ACC112 (cell line): ENCODE measurements at regions not wholly inside any gene's neighbourhood (a gene's known extent, or its start where the extent isn't known, plus 50 kb on each side); places are given as distances from the start of the nearest gene placed in this dataset.

Source experiments
- H2AFZ ChIP-seq: fragments of 200-600 bp; sonication (generic); one replicate; pipeline ENCODE4 v1.6.0; 2017; ENCODE audit warnings: antibody characterized with exemption, low read length; ENCODE audit not compliant: unreplicated experiment
- H3K27ac ChIP-seq: fragments of 200-600 bp; sonication (generic); 2 replicates; pipeline ENCODE4 v1.5.1; 2014; ENCODE audit warnings: low read depth, mild to moderate bottlenecking, antibody characterized with exemption, low read length, moderate library complexity
- H3K27me3 ChIP-seq: fragments of 200-600 bp; sonication (generic); 2 replicates; pipeline ENCODE4 v1.6.1; 2014; ENCODE audit warnings: mild to moderate bottlenecking, antibody characterized with exemption, low read length, moderate library complexity, mixed read lengths; ENCODE audit not compliant: insufficient read depth
- H3K36me3 ChIP-seq: fragments of 200-600 bp; sonication (generic); 2 replicates; pipeline ENCODE4 v1.6.1; 2016; ENCODE audit warnings: mild to moderate bottlenecking, antibody characterized with exemption, low read length, moderate library complexity, mixed read lengths; ENCODE audit not compliant: insufficient read depth
- H3K4me1 ChIP-seq: fragments of 200-600 bp; sonication (generic); one replicate; pipeline ENCODE4 v1.6.1; 2016; ENCODE audit warnings: low read length, mixed read lengths; ENCODE audit not compliant: insufficient read depth, unreplicated experiment, control insufficient read depth
- H3K4me3 ChIP-seq: fragments of 200-600 bp; sonication (generic); 2 replicates; pipeline ENCODE4 v1.5.1; 2014; ENCODE audit warnings: mild to moderate bottlenecking, low read depth, low read length
- H3K79me2 ChIP-seq: fragments of 200-600 bp; sonication (generic); one replicate; pipeline ENCODE4 v1.6.0; 2016; ENCODE audit warnings: low read length; ENCODE audit not compliant: control insufficient read depth, unreplicated experiment, insufficient read depth

DNA sequence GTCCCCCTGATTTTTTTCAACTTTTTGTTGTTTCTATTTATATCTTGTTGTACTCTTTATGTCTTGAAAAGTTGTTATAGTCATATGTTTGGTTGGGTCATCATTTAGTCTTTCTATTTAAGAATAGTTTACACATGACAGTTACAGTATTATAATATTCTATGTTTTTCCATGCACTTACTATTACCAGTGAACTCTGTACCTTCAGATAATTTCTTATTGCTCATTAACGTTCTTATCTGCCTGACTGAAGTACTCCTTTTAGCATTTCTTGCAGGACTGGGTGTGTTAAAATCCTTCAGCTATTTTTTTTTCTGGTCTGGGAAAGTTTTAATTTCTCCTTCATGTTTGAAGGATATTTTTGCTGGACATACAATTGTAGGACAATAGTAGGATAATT, 157.7 kb upstream of the DIPK2B start:
- H3K79me2 ChIP-seq: no peaks in the 10 kb centered on the region
- H3K4me1 ChIP-seq: no peaks in the 10 kb centered on the region

GRCh38 chrX:45353456-45353855, 152.8 kb upstream of the DIPK2B start:
- Histone ChIP-seq H3K4me1 (peaks cover 29% of the 10 kb centered on the region), H3K27ac (no peak overlapping the region), H3K79me2 (no peaks in the 10 kb centered on the region), H3K4me3 (no peak overlapping the region), H2AFZ (no peak overlapping the region), H3K36me3 (0 out of 2 replicates have a peak, but pooled peaks cover 4% of the 10 kb centered on the region), H3K27me3 (no peaks in the 10 kb centered on the region)

More for the DNA sequence above, 157.7 kb upstream of the DIPK2B start:
- Histone ChIP-seq H3K36me3 (no peaks in the 10 kb centered on the region), H3K27me3 (no peaks in the 10 kb centered on the region), H3K4me3 (no peak overlapping the region), H3K27ac (no peak overlapping the region), H2AFZ (no peak overlapping the region)

- peaks cover 37% of the 10 kb centered on the region for H3K4me1 ChIP-seq
- H3K27me3 ChIP-seq: no peaks in the 10 kb centered on the region
- H3K4me3 ChIP-seq: no peak overlapping the region
- H3K36me3 ChIP-seq: 0 out of 2 replicates have a peak, but pooled peaks cover 4% of the 10 kb centered on the region
- H3K79me2 ChIP-seq: no peaks in the 10 kb centered on the region
- H3K27ac ChIP-seq: no peak overlapping the region
- no peak overlapping the region for H2AFZ ChIP-seq
These were observed 151.9 kb upstream of the DIPK2B start for GRCh38 chrX:45352611-45353010.

DNA sequence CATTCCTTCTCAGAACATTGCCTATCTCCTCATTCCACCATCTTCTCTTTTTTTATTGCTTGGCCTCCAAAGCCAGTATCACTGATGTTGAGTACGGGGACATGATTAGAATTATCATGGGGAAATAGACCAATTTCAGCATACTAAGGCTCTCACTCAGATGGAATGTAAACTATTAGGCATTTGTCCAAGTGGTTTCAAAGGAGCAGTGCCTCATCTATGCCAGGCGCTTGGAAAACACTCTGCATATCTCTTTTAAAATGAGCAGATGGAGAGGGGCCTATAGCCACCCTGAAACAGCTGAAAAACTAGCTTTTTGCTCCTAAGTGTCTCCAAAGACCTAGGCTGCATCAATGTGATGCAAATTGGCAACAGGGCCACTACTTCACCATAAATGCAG, 150.8 kb upstream of the DIPK2B start:
- Histone ChIP-seq H3K27me3 (no peaks in the 10 kb centered on the region), H3K79me2 (no peaks in the 10 kb centered on the region), H3K36me3 (0 out of 2 replicates have a peak, but pooled peaks cover 4% of the 10 kb centered on the region), H2AFZ (peak overlapping the region; percentile 38), H3K4me3 (no peak overlapping the region; the same call in 1 of the 2 replicates), H3K4me1 (peaks cover 40% of the 10 kb centered on the region), H3K27ac (peak overlapping the region; percentile 71)

GRCh38 chrX:45348296-45348695, 147.6 kb upstream of the DIPK2B start:
- no peaks in the 10 kb centered on the region for H3K27me3 ChIP-seq
- H3K27ac ChIP-seq: peak overlapping the region; percentile 94
- H3K79me2 ChIP-seq: no peaks in the 10 kb centered on the region
- 0 out of 2 replicates have a peak, but pooled peaks cover 4% of the 10 kb centered on the region for H3K36me3 ChIP-seq
- peaks cover 57% of the 10 kb centered on the region for H3K4me1 ChIP-seq
- no peak overlapping the region for H3K4me3 ChIP-seq
- no peak overlapping the region for H2AFZ ChIP-seq

- no peaks in the 10 kb centered on the region for H3K27me3 ChIP-seq
- peak overlapping the region; percentile 94 for H3K27ac ChIP-seq
- H3K79me2 ChIP-seq: no peaks in the 10 kb centered on the region
- no peak overlapping the region for H3K4me3 ChIP-seq
- 0 out of 2 replicates have a peak, but pooled peaks cover 4% of the 10 kb centered on the region for H3K36me3 ChIP-seq
- H2AFZ ChIP-seq: no peak overlapping the region
- peaks cover 55% of the 10 kb centered on the region for H3K4me1 ChIP-seq
These were observed 147.2 kb upstream of the DIPK2B start for GRCh38 chrX:45347877-45348276.

DNA sequence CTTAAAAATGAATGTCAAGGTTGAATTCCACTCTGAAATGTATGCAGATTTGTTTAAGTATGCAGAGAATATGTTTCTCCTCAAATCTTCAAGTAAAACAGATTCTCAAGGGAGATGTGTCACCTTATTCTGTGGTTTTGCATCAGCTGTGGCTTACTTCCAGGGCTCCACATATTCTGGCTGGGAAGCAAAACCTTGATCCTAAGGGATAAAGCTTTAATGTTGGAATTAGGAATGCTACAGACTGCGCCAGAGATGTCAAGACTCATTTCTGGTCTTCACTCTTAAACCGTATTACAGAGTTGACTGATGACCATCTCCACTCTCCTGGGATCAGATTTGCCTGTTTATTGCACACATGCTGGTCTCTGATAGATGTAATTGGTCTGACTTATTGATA, 143.9 kb upstream of the DIPK2B start:
- Histone ChIP-seq H3K4me1 (peaks cover 33% of the 10 kb centered on the region), H3K4me3 (no peak overlapping the region), H3K79me2 (no peaks in the 10 kb centered on the region), H3K27ac (peak overlapping the region; percentile 65), H2AFZ (no peak overlapping the region), H3K36me3 (no peaks in the 10 kb centered on the region), H3K27me3 (no peaks in the 10 kb centered on the region)

GRCh38 chrX:45329217-45329616, 128.5 kb upstream of the DIPK2B start:
- H3K27me3 ChIP-seq: no peaks in the 10 kb centered on the region
- H3K79me2 ChIP-seq: no peaks in the 10 kb centered on the region
- peaks cover 6% of the 10 kb centered on the region for H3K4me1 ChIP-seq
- H2AFZ ChIP-seq: no peak overlapping the region
- no peaks in the 10 kb centered on the region for H3K36me3 ChIP-seq
- H3K4me3 ChIP-seq: no peak overlapping the region
- no peak overlapping the region for H3K27ac ChIP-seq

- Histone ChIP-seq H2AFZ (no peak overlapping the region), H3K79me2 (no peaks in the 10 kb centered on the region), H3K27ac (no peak overlapping the region)
These were observed 124.3 kb upstream of the DIPK2B start for GRCh38 chrX:45324941-45325340.

DNA sequence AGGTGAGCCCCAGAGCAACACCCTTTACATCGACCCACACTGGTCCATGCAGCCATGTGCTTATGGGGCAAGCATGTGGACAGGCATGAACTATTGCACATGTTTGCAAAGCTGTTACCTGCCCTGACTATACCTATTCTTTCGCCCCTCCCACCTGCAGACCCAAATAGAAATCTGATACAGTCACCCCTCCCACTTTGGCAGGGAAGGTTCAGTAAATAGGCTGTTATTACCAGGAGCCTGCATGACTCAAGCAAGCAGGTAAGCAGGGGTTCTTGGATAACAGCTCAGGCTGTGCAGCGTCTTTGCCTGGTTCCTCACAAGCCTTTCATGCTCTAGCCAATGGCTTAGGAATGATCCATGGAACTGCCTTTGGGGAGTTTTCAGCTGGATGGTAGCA, 122.7 kb upstream of the DIPK2B start:
- no peaks in the 10 kb centered on the region for H3K27me3 ChIP-seq
- no peak overlapping the region for H2AFZ ChIP-seq
- H3K36me3 ChIP-seq: no peaks in the 10 kb centered on the region
- H3K27ac ChIP-seq: no peak overlapping the region
- H3K4me1 ChIP-seq: peaks cover 13% of the 10 kb centered on the region
- no peak overlapping the region for H3K4me3 ChIP-seq
- H3K79me2 ChIP-seq: no peaks in the 10 kb centered on the region

More at GRCh38 chrX:45324941-45325340, 124.3 kb upstream of the DIPK2B start:
- Histone ChIP-seq H3K4me3 (no peak overlapping the region), H3K36me3 (no peaks in the 10 kb centered on the region), H3K27me3 (no peaks in the 10 kb centered on the region), H3K4me1 (peaks cover 19% of the 10 kb centered on the region)

GRCh38 chrX:45322820-45323219, 122.1 kb upstream of the DIPK2B start:
- Histone ChIP-seq H3K79me2 (no peaks in the 10 kb centered on the region), H2AFZ (no peak overlapping the region), H3K27ac (peak overlapping the region; percentile 66), H3K27me3 (no peaks in the 10 kb centered on the region), H3K36me3 (no peaks in the 10 kb centered on the region), H3K4me3 (no peak overlapping the region), H3K4me1 (peaks cover 13% of the 10 kb centered on the region)
